LNCAP (cell line): ENCODE measurements at regions not wholly inside any gene's neighbourhood (a gene's known extent, or its start where the extent isn't known, plus 50 kb on each side); places are given as distances from the start of the nearest gene placed in this dataset.

Experiments
- TF ChIP-seq, protein P1 (sequence below): fragments of 450-650 bp; IDR thresholded peaks from 2 replicates; pipeline ENCODE4 v1.5.1; 2017; ENCODE audit warnings: mild to moderate bottlenecking

DNA sequence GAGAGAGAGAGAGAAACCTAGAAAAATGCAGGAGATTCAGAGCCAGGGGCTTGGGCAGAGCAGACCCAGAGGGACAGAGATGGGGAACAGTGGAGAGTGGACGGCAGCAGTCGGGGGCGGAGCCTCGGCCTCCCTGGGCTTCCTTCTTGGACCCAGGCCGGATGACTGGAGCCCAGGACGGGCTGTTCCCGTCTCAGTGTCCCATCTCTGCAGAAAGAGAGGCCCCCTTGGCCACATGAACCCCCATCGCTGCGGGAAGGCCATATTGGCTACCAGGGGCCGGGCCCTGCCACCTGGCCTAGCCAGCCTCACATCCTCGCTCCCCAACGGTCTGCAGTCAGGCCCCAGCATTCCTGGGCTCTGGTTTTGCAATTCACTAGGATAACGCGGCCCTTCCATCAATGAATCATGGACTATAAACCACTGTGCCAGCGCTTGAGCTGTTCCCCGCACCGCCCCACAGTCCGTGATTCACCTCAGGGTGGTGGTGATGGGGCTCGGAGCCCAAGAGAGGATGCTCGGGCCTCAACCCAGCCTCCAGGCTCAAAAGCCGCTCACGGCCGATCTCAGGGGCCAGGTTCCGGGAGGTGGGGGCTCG is 116.5 kb downstream of the RFLNA start:
- TF ChIP-seq, protein P1, sequence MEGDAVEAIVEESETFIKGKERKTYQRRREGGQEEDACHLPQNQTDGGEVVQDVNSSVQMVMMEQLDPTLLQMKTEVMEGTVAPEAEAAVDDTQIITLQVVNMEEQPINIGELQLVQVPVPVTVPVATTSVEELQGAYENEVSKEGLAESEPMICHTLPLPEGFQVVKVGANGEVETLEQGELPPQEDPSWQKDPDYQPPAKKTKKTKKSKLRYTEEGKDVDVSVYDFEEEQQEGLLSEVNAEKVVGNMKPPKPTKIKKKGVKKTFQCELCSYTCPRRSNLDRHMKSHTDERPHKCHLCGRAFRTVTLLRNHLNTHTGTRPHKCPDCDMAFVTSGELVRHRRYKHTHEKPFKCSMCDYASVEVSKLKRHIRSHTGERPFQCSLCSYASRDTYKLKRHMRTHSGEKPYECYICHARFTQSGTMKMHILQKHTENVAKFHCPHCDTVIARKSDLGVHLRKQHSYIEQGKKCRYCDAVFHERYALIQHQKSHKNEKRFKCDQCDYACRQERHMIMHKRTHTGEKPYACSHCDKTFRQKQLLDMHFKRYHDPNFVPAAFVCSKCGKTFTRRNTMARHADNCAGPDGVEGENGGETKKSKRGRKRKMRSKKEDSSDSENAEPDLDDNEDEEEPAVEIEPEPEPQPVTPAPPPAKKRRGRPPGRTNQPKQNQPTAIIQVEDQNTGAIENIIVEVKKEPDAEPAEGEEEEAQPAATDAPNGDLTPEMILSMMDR = no peak

DNA sequence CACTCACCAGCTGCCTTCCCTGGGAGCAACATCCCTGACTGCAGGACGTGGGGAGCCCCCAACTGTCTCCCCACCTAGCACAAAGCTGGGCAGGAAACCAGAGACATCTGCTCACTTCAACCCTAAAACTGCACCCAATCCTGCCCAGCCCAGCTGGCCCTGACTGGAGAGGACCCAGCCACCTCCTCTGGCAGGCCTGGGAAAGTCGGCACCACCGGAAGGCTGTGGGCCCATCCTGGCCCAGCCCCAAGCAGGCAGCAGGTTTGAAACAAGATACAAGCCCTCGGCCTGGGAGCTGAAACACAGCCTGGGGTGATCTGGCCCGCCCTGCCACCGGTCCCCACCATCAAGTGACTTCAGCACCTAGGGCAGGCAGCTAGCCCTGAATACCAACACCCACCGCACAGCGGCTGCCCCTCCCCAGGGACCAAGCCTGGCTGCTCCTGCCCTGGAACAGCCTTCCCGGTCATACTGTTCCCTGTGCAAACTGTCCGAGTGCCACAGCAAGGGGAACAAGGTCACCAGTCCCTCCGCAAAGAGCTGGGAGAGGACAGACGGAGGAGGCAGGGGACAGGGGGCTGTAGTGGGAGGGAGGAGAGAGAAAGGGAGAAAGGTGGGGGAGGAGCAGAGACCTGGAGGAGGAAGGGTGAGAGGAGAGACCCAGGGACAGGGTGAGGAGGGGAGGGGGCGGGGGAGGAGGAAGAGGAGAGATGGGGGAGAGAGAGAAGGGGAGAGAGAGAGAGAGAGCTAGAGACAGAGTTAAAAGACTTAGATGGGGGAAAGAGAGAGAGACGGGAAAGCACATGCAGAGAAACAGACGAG is 115.7 kb downstream of the RFLNA start:
- TF ChIP-seq, protein P1 = no peak

DNA sequence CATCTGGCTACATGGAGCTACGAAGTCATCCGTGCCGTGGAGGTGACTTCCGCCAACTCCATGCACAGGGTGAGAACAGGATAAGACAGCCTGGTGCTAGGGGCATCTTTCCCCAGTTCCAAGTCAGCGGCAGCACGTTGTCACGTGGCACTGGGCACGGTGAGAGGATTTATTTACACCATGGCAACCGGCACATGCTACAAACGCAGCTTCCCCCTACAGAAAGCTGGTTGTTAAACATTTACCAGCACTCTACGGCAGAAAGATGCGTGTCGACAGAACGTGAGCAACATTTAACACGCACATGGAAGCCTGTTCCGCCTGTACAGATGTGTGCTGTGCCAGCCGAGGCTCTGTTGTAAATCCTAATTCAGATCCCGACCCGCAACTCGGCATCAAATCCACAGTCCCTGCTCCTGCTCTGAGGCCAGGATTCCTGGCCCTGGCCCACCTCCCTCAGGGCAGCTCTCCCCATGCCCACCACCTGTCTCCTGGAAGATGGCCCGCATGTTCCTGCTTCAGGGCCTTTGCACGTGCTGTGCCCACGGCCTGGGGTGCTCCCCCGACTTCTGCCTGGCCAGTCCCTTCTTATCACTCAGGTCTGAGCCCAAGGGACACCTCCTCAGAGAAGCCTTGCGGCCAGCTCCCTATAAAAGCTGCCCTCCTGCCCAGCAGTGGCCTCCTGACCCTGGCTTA is 114.1 kb downstream of the RFLNA start:
- TF ChIP-seq, protein P1 = no peak

DNA sequence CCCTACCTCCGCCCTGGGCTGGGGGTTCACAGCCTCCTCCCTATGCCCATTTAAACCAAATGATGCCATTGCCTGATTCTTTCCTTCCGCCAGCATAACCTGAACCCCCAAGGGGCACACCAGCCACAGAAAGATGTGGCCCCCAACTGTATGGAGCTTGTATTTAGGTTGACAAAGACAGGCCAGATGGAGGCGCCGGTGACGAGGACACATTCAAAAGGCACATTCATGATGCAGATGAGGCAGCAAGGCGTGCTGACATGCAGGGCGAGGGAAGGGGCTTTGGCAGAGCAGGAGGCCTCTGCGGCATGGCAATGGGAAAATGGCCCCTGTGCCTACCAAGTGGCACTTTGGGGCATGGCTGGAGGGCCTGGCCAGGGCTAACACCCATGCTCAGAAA is 112.2 kb downstream of the RFLNA start:
- TF ChIP-seq, protein P1 = no peak

DNA sequence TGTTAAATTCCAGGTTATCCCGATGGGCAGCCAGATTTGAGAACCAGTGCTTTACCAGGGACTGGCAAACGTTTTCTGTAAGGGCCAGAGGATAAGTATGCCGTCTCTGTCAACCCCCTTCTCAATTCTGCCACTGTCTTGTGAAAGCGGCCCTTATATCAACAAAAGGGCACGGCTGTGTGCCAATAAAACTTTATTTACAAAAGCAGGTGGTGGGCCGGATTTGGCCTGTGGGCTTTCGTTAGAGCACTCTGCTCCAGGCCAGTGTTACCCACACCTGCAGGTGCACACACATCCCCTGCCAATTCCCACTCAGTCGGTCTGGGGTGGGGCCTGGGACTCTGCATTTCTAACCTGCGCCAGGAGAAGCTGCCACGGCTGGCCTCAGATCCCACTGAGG is 111.2 kb downstream of the RFLNA start:
- TF ChIP-seq, protein P1 = no peak

DNA sequence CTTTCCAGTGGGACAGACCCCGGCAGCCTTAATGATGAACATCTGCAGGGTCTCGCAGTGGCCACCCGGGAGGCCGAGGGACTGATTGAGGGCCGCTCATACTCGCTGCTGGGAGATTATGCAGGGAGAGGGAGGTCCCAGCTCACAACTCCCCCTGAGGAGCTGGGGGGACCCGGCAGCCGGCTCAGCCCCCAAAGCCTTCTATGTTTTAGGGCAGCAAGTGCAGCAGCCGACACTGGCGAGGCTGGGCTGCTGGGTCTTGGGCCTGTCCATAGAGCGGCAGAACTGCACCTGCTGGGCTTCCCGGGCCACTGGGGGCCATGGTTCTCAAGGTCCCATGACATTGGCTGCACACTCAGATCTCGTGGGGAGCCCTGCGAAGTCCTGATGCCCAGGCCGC is 110.7 kb downstream of the RFLNA start:
- TF ChIP-seq, protein P1 = no peak

DNA sequence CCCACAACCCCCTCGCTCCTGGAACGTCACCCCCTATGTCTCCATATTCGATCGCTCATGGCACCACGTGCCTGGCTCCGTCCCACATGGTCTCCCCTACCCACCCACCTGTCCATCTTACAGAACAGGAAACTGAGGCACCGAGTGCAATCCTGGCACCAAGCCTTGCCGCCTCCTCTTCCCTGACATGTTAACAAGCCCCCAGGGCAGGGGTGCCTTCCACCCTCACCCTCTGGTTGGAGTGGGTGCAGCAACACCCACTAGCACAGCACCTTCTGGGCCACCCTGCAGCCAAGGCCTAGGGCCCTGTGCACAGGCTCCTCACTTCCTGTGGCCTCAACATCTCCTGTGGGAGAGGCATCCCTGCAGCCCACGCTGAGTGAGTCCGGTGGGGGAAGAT is 110.3 kb downstream of the RFLNA start:
- TF ChIP-seq, protein P1 = no peak
